SK-N-MC (cell line): ENCODE measurements at regions not wholly inside any gene's neighbourhood (a gene's known extent, or its start where the extent isn't known, plus 50 kb on each side); places are given as distances from the start of the nearest gene placed in this dataset.

Experiments
- EZH2 ChIP-seq: fragments of 200-600 bp; sonication (generic); IDR thresholded peaks from one replicate; pipeline ENCODE4 v1.6.1; 2017; ENCODE audit warnings: antibody characterized with exemption
- POLR2AphosphoS5 ChIP-seq: IDR thresholded peaks from 2 replicates; pipeline ENCODE4 v1.6.1; 2012; ENCODE audit warnings: mild to moderate bottlenecking, low read depth, low read length, borderline replicate concordance

- TF ChIP-seq EZH2 (no peak), POLR2AphosphoS5 (no peak)
Measured at GRCh38 chr1:103960045-103960444, 210.3 kb downstream of the AMY1C start.
